HepG2 (cell line): ENCODE measurements at regions not wholly inside any gene's neighbourhood (a gene's known extent, or its start where the extent isn't known, plus 50 kb on each side); places are given as distances from the start of the nearest gene placed in this dataset.
"Not testable (repeated sequence)": the region's sequence is repeated elsewhere in the genome, so short reads cannot be mapped to it uniquely, and the experiment has no call there.

Experiments
- ATAC-seq: fragments of 200-7000 bp; cut with Tn5 transposase; 3 replicates; pipeline ENCODE4 v1.9.1; 2020; ENCODE audit warnings: mild to moderate bottlenecking, moderate library complexity
- BruUV-seq: library from RNA; stranded (reverse); fragments of 400-500 nt; replicated peaks from 2 replicates; lab custom pipeline; 2021; lab: Mats Ljungman, UMichigan
- CTCF ChIA-PET: fragments of 300-600 bp; formaldehyde crosslinking; extraction: SDS; loops from one replicate; lab custom pipeline; 2021; ENCODE audit warnings: low total read pairs, inconsistent platforms, low intra/inter-chr PET ratio; lab: Yijun Ruan, JAX
- POLR2A ChIA-PET: fragments of 350-600 bp; sonication (Branson Sonifier 250); formaldehyde crosslinking; loops from one replicate; lab custom pipeline; 2020; ENCODE audit warnings: antibody characterized with exemption, inconsistent platforms; lab: Yijun Ruan, JAX
- DNase-seq: peaks from one replicate; pipeline ENCODE4 v3.0.0-alpha.2; 2015; ENCODE audit warnings: low spot score
- FAIRE-seq: peaks from 3 replicates; lab custom pipeline; 2011; peaks lifted over from hg19 to GRCh38; lab: Jason Lieb, UNC
- H2AFZ ChIP-seq: one replicate; pipeline ENCODE4 v1.6.1; 2011; ENCODE audit warnings: low read length, inconsistent platforms
- H3K27ac ChIP-seq: fragments of 300-600 bp; 3 replicates; pipeline ENCODE4 v1.8.0; 2011; ENCODE audit warnings: mixed run types, mild to moderate bottlenecking, mixed read lengths, low read length, inconsistent platforms; ENCODE audit not compliant: insufficient read depth; ENCODE audit errors: extremely low read length
- H3K27me3 ChIP-seq, 2 experiments: fragments of 200-600 bp in 1 of 2; 2 replicates in 1 of 2; 3 replicates in 1 of 2; pipeline versions ENCODE4 v1.6.0 to v1.8.0; 2011; ENCODE audit warnings: low read length in 2 of 2, mild to moderate bottlenecking in 2 of 2, moderate library complexity in 2 of 2, inconsistent platforms in 1 of 2; ENCODE audit not compliant: insufficient read depth in 2 of 2, control insufficient read depth in 1 of 2
- H3K36me3 ChIP-seq, 2 experiments: fragments of 200-600 bp in 1 of 2; replicated peaks in 1 of 2; 2 replicates in 1 of 2; 3 replicates in 1 of 2; pipeline versions ENCODE4 v1.5.1 to v1.8.0; 2011; ENCODE audit warnings: low read length in 2 of 2, inconsistent platforms in 1 of 2; ENCODE audit not compliant: insufficient read depth in 2 of 2, control insufficient read depth in 1 of 2
- H3K4me1 ChIP-seq: 2 replicates; pipeline ENCODE4 v1.5.1; 2012; ENCODE audit warnings: low read length, inconsistent platforms; ENCODE audit not compliant: insufficient read depth
- H3K4me2 ChIP-seq: 2 replicates; pipeline ENCODE4 v1.6.0; 2011; ENCODE audit warnings: low read depth, low read length, inconsistent platforms
- H3K4me3 ChIP-seq, 3 experiments: fragments of 200-600 bp in 1 of 3; sonication (generic), shearing (Covaris generic) in 1 of 3; replicated peaks in 1 of 3; 2 replicates each; pipeline ENCODE4 v1.5.1; 2011 to 2016; ENCODE audit warnings: low read length in 3 of 3, inconsistent platforms in 2 of 3, low read depth in 2 of 3, mild to moderate bottlenecking in 2 of 3, control low read depth in 1 of 3, mixed read lengths in 1 of 3; ENCODE audit not compliant: insufficient read depth in 1 of 3
- H3K79me2 ChIP-seq: one replicate; pipeline ENCODE4 v1.6.1; 2011; ENCODE audit warnings: low read length, inconsistent platforms; ENCODE audit not compliant: insufficient read depth
- H3K9ac ChIP-seq: 2 replicates; pipeline ENCODE4 v1.6.0; 2011; ENCODE audit warnings: mild to moderate bottlenecking, low read depth, low read length, inconsistent platforms; ENCODE audit not compliant: insufficient read depth
- H3K9me3 ChIP-seq: 2 replicates; pipeline ENCODE4 v1.5.1; 2012; ENCODE audit warnings: mild to moderate bottlenecking, low read length
- H4K20me1 ChIP-seq: 2 replicates; pipeline ENCODE4 v1.6.0; 2011; ENCODE audit warnings: inconsistent platforms, mild to moderate bottlenecking, low read length, moderate library complexity; ENCODE audit not compliant: insufficient read depth
- HMG20A ChIP-seq: IDR thresholded peaks from 2 replicates; pipeline ENCODE4 v1.6.1; 2016; ENCODE audit warnings: borderline replicate concordance
- ZBED4 ChIP-seq: sonication (generic); formaldehyde crosslinking; IDR thresholded peaks from 2 replicates; pipeline ENCODE4 v1.4.0; 2020; ENCODE audit warnings: missing genetic modification reagents, borderline replicate concordance
- ZNF414 ChIP-seq: sonication (generic); formaldehyde crosslinking; IDR thresholded peaks from 2 replicates; pipeline ENCODE4 v1.5.0; 2020; ENCODE audit warnings: missing genetic modification reagents
- WGBS: methylation state at CpG from one replicate; pipeline ENCODE4 v1.1.6; 2017; ENCODE audit warnings: low lambda C conversion rate; 5-methylcytosine and 5-hydroxymethylcytosine counted together
- in situ Hi-C: cut with HindIII; loops from 2 replicates; pipeline ENCODE4 v1.10.0; 2017; ENCODE audit warnings: low pct_unique_long_range_greater_than_20kb; ENCODE audit not compliant: extremely low pct_ligation_motif_present
- intact Hi-C: fragments of 100-400 bp; cut with micrococcal nuclease; formaldehyde crosslinking; loops from one replicate; pipeline ENCODE4 v1.10.0; 2022; ENCODE audit not compliant: unreplicated experiment

- TF ChIP-seq ZBED4 (no peak), HMG20A (CRISPR knock-in tag) (no peak)
These were observed 78.1 kb downstream of the TBX3 start (continued) for GRCh38 chr12:114605918-114606317.

GRCh38 chr12:114604606-114605005, 79.4 kb downstream of the TBX3 start:
- in situ Hi-C loops (no loop called here), intact Hi-C loops (no loop called here)
- BruUV-seq, result no TSS peak
- Histone ChIP-seq H3K27me3 (no peaks in the 10 kb centered on the region), H3K4me2 (no peak overlapping the region), H3K27ac (no peak overlapping the region), H3K79me2 (no peaks in the 10 kb centered on the region), H2AFZ (no peak overlapping the region), H3K4me3 (no peak overlapping the region), H3K36me3 (no peaks in the 10 kb centered on the region), H3K9me3 (peaks cover 7% of the 10 kb centered on the region; the same call in 1 of the 2 replicates), H3K4me1 (peaks cover 38% of the 10 kb centered on the region), H3K9ac (no peak overlapping the region), H4K20me1 (no peaks in the 10 kb centered on the region)
- ATAC-seq, result no peak
- no peak for FAIRE-seq
- CTCF ChIA-PET, result no interaction called here
- POLR2A ChIA-PET, result no interaction called here
- DNase-seq, result no peak
- no peak for TF ChIP-seq ZNF414 (CRISPR knock-in tag)
- WGBS, result 45% methylated on average over 5 of the region's 5 CpGs

- H3K36me3 ChIP-seq, BruUV-seq, H3K27ac ChIP-seq, H3K4me2 ChIP-seq, CTCF ChIA-PET, H3K79me2 ChIP-seq, H2AFZ ChIP-seq, H3K27me3 ChIP-seq, intact Hi-C loops, DNase-seq, H4K20me1 ChIP-seq, in situ Hi-C loops, H3K9me3 ChIP-seq, ATAC-seq, FAIRE-seq, H3K4me3 ChIP-seq, H3K9ac ChIP-seq: not testable (repeated sequence)
- POLR2A ChIA-PET, result interaction anchor here (1.6 kb wide), 1 partner anchor 11 kb away, joined by 3 read pairs; no protein-coding TSS in a partner anchor
- 81% methylated on average over 2 of the region's 2 CpGs for WGBS
- H3K4me1 ChIP-seq, result peaks cover 15% of the 10 kb centered on the region
These were observed 83.4 kb downstream of the TBX3 start for GRCh38 chr12:114600584-114600983.
